ENCODE measurements at regions not wholly inside any gene's neighbourhood (a gene's known extent, or its start where the extent isn't known, plus 50 kb on each side); places are given as distances from the start of the nearest gene placed in this dataset.

GRCh38 chr4:65063601-65064000, 606.7 kb downstream of the EPHA5 start:
- Histone ChIP-seq H4K91ac (replicated peaks; ENCODE audit: insufficient read length, low read length) (no peak overlapping the region), H4K8ac (ENCODE audit: extremely low read depth, insufficient read depth, low read length) (no peak overlapping the region), H3K27ac (ENCODE audit: low read depth, low read length) (no peak overlapping the region), H3K4me1 (replicated peaks in 1 of 4; ENCODE audit: control insufficient read depth in 3 of 4, insufficient read depth in 4 of 4, low read length in 3 of 4) (no peaks in the 10 kb centered on the region), H3K9ac (replicated peaks in 1 of 4; ENCODE audit: extremely low read depth in 1 of 4, low read depth in 3 of 4, low read length in 3 of 4) (no peak overlapping the region), H3K36me3 (ENCODE audit: control insufficient read depth in 2 of 4, insufficient read depth in 4 of 4, low read length in 3 of 4) (no peaks in the 10 kb centered on the region), H3K14ac (ENCODE audit: insufficient read length) (no peak overlapping the region), H3K4me2 (ENCODE audit: insufficient read depth in 1 of 2, low read depth in 2 of 2, low read length in 2 of 2) (no peak overlapping the region), H3K56ac (replicated peaks; ENCODE audit: insufficient read length, low read depth, low read length) (no peak overlapping the region), H4K20me1 (replicated peaks in 1 of 2; ENCODE audit: control insufficient read depth in 1 of 2, insufficient read depth in 2 of 2, low read length in 2 of 2) (no peaks in the 10 kb centered on the region), H3K4me3 (ENCODE audit: extremely low read depth in 1 of 4, insufficient read depth in 2 of 4, low read depth in 3 of 4, low read length in 4 of 4) (no peak overlapping the region), H2AK5ac (ENCODE audit: low read depth, low read length) (no peak overlapping the region), H3K18ac (ENCODE audit: extremely low read depth, low read length) (no peak overlapping the region), H3K23ac (ENCODE audit: insufficient read length) (no peak overlapping the region), H2BK12ac (ENCODE audit: low read depth, low read length) (no peak overlapping the region), H2AFZ (ENCODE audit: low read length) (no peak overlapping the region), H2BK5ac (ENCODE audit: low read depth, low read length) (no peak overlapping the region), H3K23me2 (ENCODE audit: low read depth, low read length) (no peaks in the 10 kb centered on the region), H2BK120ac (replicated peaks; ENCODE audit: low read depth, low read length) (no peak overlapping the region), H3K4ac (replicated peaks; ENCODE audit: insufficient read length, low read depth, low read length) (no peak overlapping the region), H2BK15ac (ENCODE audit: low read length) (no peak overlapping the region), H2BK20ac (ENCODE audit: low read length) (no peak overlapping the region), H3K79me1 (ENCODE audit: low read depth, low read length) (no peaks in the 10 kb centered on the region), H4K5ac (ENCODE audit: insufficient read length, low read depth, low read length) (no peak overlapping the region), H3K27me3 (replicated peaks in 1 of 4; ENCODE audit: control insufficient read depth in 3 of 4, extremely low read depth in 1 of 4, insufficient read depth in 3 of 4, low read length in 3 of 4) (peaks cover 0 to 1% (median 0%) of the 10 kb centered on the region in 4 experiments; a peak in 1 of 7 replicates), H3K79me2 (ENCODE audit: control insufficient read depth in 1 of 2, insufficient read depth in 2 of 2, low read length in 2 of 2) (no peaks in the 10 kb centered on the region), H3K9me3 (ENCODE audit: insufficient read depth in 2 of 2, low read depth in 1 of 2, low read length in 1 of 2) (0 out of 4 replicates have a peak, but pooled peaks cover 0 to under 1% of the 10 kb centered on the region in 2 experiments)
- DNase-seq (ENCODE audit: low read depth in 1 of 2, low spot score in 2 of 2) (no peak), FAIRE-seq (no peak)
- 79% methylated on average over 1 of the region's 1 CpG; no CpG with 5 or more reads in 1 of the 2 experiments for WGBS, 2 experiments (ENCODE audit: extremely low coverage in 1 of 2, insufficient coverage in 1 of 2, insufficient read length in 1 of 2, insufficient replicate concordance in 2 of 2, low coverage in 1 of 2, low lambda C conversion rate in 2 of 2, missing lambda C conversion rate in 1 of 2)
- ChIA-PET POLR2A (ENCODE audit: partially characterized antibody) (no interaction called here), CTCF (ENCODE audit: partially characterized antibody) (no interaction called here)
- TF ChIP-seq EGR1 (IDR thresholded peaks at IDR 0.05; ENCODE audit: borderline replicate concordance, low read depth, low read length) (no peak), JUND (IDR thresholded peaks at IDR 0.05; ENCODE audit: low read length) (no peak), BRCA1 (IDR thresholded peaks at IDR 0.05; ENCODE audit: low read depth, low read length) (no peak), ASH2L (IDR thresholded peaks at IDR 0.05; ENCODE audit: low read length) (no peak), TCF12 (IDR thresholded peaks at IDR 0.05; ENCODE audit: low read depth, low read length) (no peak), KDM4A (IDR thresholded peaks at IDR 0.05; ENCODE audit: low read depth, low read length, severe bottlenecking) (no peak)
- TF ChIP-seq, protein P1, sequence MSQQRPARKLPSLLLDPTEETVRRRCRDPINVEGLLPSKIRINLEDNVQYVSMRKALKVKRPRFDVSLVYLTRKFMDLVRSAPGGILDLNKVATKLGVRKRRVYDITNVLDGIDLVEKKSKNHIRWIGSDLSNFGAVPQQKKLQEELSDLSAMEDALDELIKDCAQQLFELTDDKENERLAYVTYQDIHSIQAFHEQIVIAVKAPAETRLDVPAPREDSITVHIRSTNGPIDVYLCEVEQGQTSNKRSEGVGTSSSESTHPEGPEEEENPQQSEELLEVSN (IDR thresholded peaks at IDR 0.05) = no peak
- TF ChIP-seq, protein P2, sequence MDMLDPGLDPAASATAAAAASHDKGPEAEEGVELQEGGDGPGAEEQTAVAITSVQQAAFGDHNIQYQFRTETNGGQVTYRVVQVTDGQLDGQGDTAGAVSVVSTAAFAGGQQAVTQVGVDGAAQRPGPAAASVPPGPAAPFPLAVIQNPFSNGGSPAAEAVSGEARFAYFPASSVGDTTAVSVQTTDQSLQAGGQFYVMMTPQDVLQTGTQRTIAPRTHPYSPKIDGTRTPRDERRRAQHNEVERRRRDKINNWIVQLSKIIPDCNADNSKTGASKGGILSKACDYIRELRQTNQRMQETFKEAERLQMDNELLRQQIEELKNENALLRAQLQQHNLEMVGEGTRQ (IDR thresholded peaks at IDR 0.05; ENCODE audit: low read length) = no peak
